ENCODE measurements at regions not wholly inside any gene's neighbourhood (a gene's known extent, or its start where the extent isn't known, plus 50 kb on each side); places are given as distances from the start of the nearest gene placed in this dataset.

- DNase-seq (ENCODE audit: low read depth): no peak
Measured at GRCh38 chr12:81957631-81958030, 198.5 kb upstream of the PPFIA2 start.

- no peak for DNase-seq (ENCODE audit: low read depth)
Measured at GRCh38 chr12:81956468-81956860, 197.3 kb upstream of the PPFIA2 start.

- DNase-seq (ENCODE audit: low read depth): no peak
Measured at GRCh38 chr12:81953541-81953940, 194.4 kb upstream of the PPFIA2 start.

- no peak for DNase-seq (ENCODE audit: low read depth)
Measured at GRCh38 chr12:81950871-81951270, 191.7 kb upstream of the PPFIA2 start.

- no peak for DNase-seq (ENCODE audit: low read depth)
Measured at GRCh38 chr12:81949841-81950308, 190.7 kb upstream of the PPFIA2 start.

- no peak for DNase-seq (ENCODE audit: low read depth)
Measured at GRCh38 chr12:81949416-81949815, 190.3 kb upstream of the PPFIA2 start.

- DNase-seq (ENCODE audit: low read depth): no peak
Measured at GRCh38 chr12:81944886-81945285, 185.7 kb upstream of the PPFIA2 start.

GRCh38 chr12:81942594-81942993 is 183.4 kb upstream of the PPFIA2 start:
- DNase-seq (ENCODE audit: low read depth): no peak

- no peak for DNase-seq (ENCODE audit: low read depth)
Measured at GRCh38 chr12:81930037-81930436, 170.9 kb upstream of the PPFIA2 start.

- DNase-seq (ENCODE audit: low read depth): no peak
Measured at GRCh38 chr12:81896771-81897170, 137.6 kb upstream of the PPFIA2 start.

GRCh38 chr12:81888961-81889360 is 129.8 kb upstream of the PPFIA2 start:
- no peak for DNase-seq (ENCODE audit: low read depth)

- DNase-seq (ENCODE audit: low read depth): no peak
Measured at GRCh38 chr12:81888106-81888740, 129.1 kb upstream of the PPFIA2 start.

- DNase-seq (ENCODE audit: low read depth): no peak
Measured at GRCh38 chr12:81874586-81874985, 115.4 kb upstream of the PPFIA2 start.

GRCh38 chr12:81874166-81874565 is 115.0 kb upstream of the PPFIA2 start:
- DNase-seq (ENCODE audit: low read depth): no peak

GRCh38 chr12:81872400-81872799 is 113.2 kb upstream of the PPFIA2 start:
- DNase-seq (ENCODE audit: low read depth): no peak

GRCh38 chr12:81866081-81866480 is 106.9 kb upstream of the PPFIA2 start:
- DNase-seq (ENCODE audit: low read depth): no peak

- DNase-seq (ENCODE audit: low read depth): no peak
Measured at GRCh38 chr12:81863406-81863805, 104.3 kb upstream of the PPFIA2 start.

- DNase-seq (ENCODE audit: low read depth): no peak
Measured at GRCh38 chr12:81859521-81859920, 100.4 kb upstream of the PPFIA2 start.

GRCh38 chr12:81843599-81843998 is 84.4 kb upstream of the PPFIA2 start:
- no peak for DNase-seq (ENCODE audit: low read depth)

- DNase-seq (ENCODE audit: low read depth): peak; percentile 19
Measured at GRCh38 chr12:81835783-81836182, 76.6 kb upstream of the PPFIA2 start.

- DNase-seq (ENCODE audit: low read depth): no peak
Measured at GRCh38 chr12:81819991-81820633, 61.0 kb upstream of the PPFIA2 start.

GRCh38 chr12:81815611-81816010 is 56.5 kb upstream of the PPFIA2 start:
- DNase-seq (ENCODE audit: low read depth): no peak

GRCh38 chr12:81811778-81812125 is 52.6 kb upstream of the PPFIA2 start:
- DNase-seq (ENCODE audit: low read depth): no peak

Data from activated T-cell treated with anti-CD3 and anti-CD28 coated beads for 24 hours (primary cell).